IMR-90 (cell line): ENCODE measurements at regions not wholly inside any gene's neighbourhood (a gene's known extent, or its start where the extent isn't known, plus 50 kb on each side); places are given as distances from the start of the nearest gene placed in this dataset.

Experiments used
- ATAC-seq: fragments of 200-7000 bp; cut with Tn5 transposase; 2 replicates; pipeline ENCODE4 v1.9.1; 2020; ENCODE audit warnings: low read depth, mild to moderate bottlenecking, moderate library complexity
- BruUV-seq: library from RNA; stranded (reverse); fragments of 400-500 nt; replicated peaks from 2 replicates; lab custom pipeline; 2021; lab: Mats Ljungman, UMichigan
- CTCF ChIA-PET: fragments of 300-600 bp; formaldehyde crosslinking; extraction: SDS; loops from one replicate; lab custom pipeline; 2021; ENCODE audit warnings: antibody characterized with exemption; lab: Yijun Ruan, JAX
- POLR2A ChIA-PET: fragments of 300-600 bp; sonication (Branson Sonifier 250); formaldehyde crosslinking; loops from one replicate; lab custom pipeline; 2022; ENCODE audit warnings: antibody characterized with exemption; ENCODE audit not compliant: unreplicated experiment; lab: Charles Lee
- DNase-seq: peaks from one replicate; pipeline ENCODE4 v3.0.0; 2013
- H2AFZ ChIP-seq: replicated peaks from 2 replicates; pipeline ENCODE3; 2013; ENCODE audit warnings: low read length, mild to moderate bottlenecking; ENCODE audit not compliant: poor library complexity
- H2AK5ac ChIP-seq: 2 replicates; pipeline ENCODE4 v1.6.1; 2013; ENCODE audit warnings: low read depth, low read length, inconsistent platforms
- H2AK9ac ChIP-seq: replicated peaks from 2 replicates; pipeline ENCODE3; 2013; ENCODE audit warnings: mild to moderate bottlenecking, low read depth, low read length, moderate library complexity; ENCODE audit not compliant: poor library complexity
- H2BK120ac ChIP-seq: 2 replicates; pipeline ENCODE4 v1.6.1; 2013; ENCODE audit warnings: low read depth, low read length, inconsistent platforms
- H2BK15ac ChIP-seq: 3 replicates; pipeline ENCODE4 v1.6.1; 2013; ENCODE audit warnings: low read depth, low read length, inconsistent platforms
- H2BK20ac ChIP-seq: 2 replicates; pipeline ENCODE4 v1.6.1; 2013; ENCODE audit warnings: low read depth, mild to moderate bottlenecking, inconsistent platforms, low read length, moderate library complexity
- H2BK5ac ChIP-seq: 2 replicates; pipeline ENCODE4 v1.6.1; 2013; ENCODE audit warnings: mild to moderate bottlenecking, low read depth, low read length, inconsistent platforms; ENCODE audit not compliant: poor library complexity, severe bottlenecking
- H3K14ac ChIP-seq: replicated peaks from 2 replicates; pipeline ENCODE4 v1.6.1; 2013; ENCODE audit warnings: low read depth, low read length, inconsistent platforms
- H3K18ac ChIP-seq: 2 replicates; pipeline ENCODE4 v1.6.1; 2013; ENCODE audit warnings: low read depth, low read length, control low read depth
- H3K23ac ChIP-seq: 2 replicates; pipeline ENCODE4 v1.6.1; 2013; ENCODE audit warnings: low read depth, low read length, inconsistent platforms
- H3K27ac ChIP-seq: 2 replicates; pipeline ENCODE4 v1.5.1; 2013; ENCODE audit warnings: mild to moderate bottlenecking, control low read depth, low read length; ENCODE audit not compliant: insufficient read depth
- H3K27me3 ChIP-seq: 2 replicates; pipeline ENCODE4 v1.6.1; 2013; ENCODE audit warnings: low read length; ENCODE audit not compliant: control insufficient read depth, insufficient read depth
- H3K36me3 ChIP-seq: 2 replicates; pipeline ENCODE4 v1.6.1; 2013; ENCODE audit warnings: low read length, mixed read lengths; ENCODE audit not compliant: control insufficient read depth, insufficient read depth
- H3K4ac ChIP-seq: 2 replicates; pipeline ENCODE4 v1.6.1; 2013; ENCODE audit warnings: low read depth, low read length, inconsistent platforms
- H3K4me1 ChIP-seq: 2 replicates; pipeline ENCODE4 v1.6.1; 2013; ENCODE audit warnings: low read length, mixed read lengths; ENCODE audit not compliant: control insufficient read depth, insufficient read depth
- H3K4me2 ChIP-seq: 2 replicates; pipeline ENCODE4 v1.6.1; 2013; ENCODE audit warnings: low read depth, mild to moderate bottlenecking, control low read depth, low read length, moderate library complexity
- H3K4me3 ChIP-seq: 2 replicates; pipeline ENCODE4 v1.5.1; 2013; ENCODE audit warnings: low read depth, mild to moderate bottlenecking, control low read depth, low read length, moderate library complexity; ENCODE audit not compliant: insufficient read depth
- H3K56ac ChIP-seq: 2 replicates; pipeline ENCODE4 v1.6.1; 2013; ENCODE audit warnings: low read length, inconsistent platforms; ENCODE audit not compliant: insufficient read depth; ENCODE audit errors: extremely low read depth
- H3K79me1 ChIP-seq, 2 experiments: 2 replicates each; pipeline ENCODE4 v1.6.1; 2013; ENCODE audit warnings: low read length in 2 of 2, inconsistent platforms in 1 of 2, low read depth in 1 of 2
- H3K9ac ChIP-seq: 2 replicates; pipeline ENCODE4 v1.6.1; 2013; ENCODE audit warnings: low read depth, low read length, control low read depth
- H3K9me1 ChIP-seq: 2 replicates; pipeline ENCODE4 v1.6.1; 2013; ENCODE audit warnings: low read length, inconsistent platforms; ENCODE audit not compliant: insufficient read depth
- H3K9me3 ChIP-seq: 2 replicates; pipeline ENCODE4 v1.6.1; 2013; ENCODE audit warnings: low read length; ENCODE audit not compliant: control insufficient read depth, insufficient read depth
- H4K20me1 ChIP-seq: 2 replicates; pipeline ENCODE4 v1.6.1; 2013; ENCODE audit warnings: low read length, inconsistent platforms; ENCODE audit not compliant: insufficient read depth
- H4K5ac ChIP-seq: 2 replicates; pipeline ENCODE4 v1.6.1; 2013; ENCODE audit warnings: mild to moderate bottlenecking, low read depth, low read length, control low read depth
- H4K8ac ChIP-seq, 2 experiments: 2 replicates each; pipeline ENCODE4 v1.6.1; 2013; ENCODE audit warnings: low read depth in 2 of 2, low read length in 2 of 2, control low read depth in 1 of 2, inconsistent platforms in 1 of 2
- H4K91ac ChIP-seq: 2 replicates; pipeline ENCODE4 v1.6.1; 2013; ENCODE audit warnings: low read depth, low read length, inconsistent platforms; ENCODE audit not compliant: insufficient read depth
- BHLHE40 ChIP-seq: fragments of 150-350 bp; IDR thresholded peaks from 2 replicates; pipeline ENCODE4 v1.6.1; 2016; ENCODE audit warnings: mild to moderate bottlenecking, low read depth, low read length
- CEBPB ChIP-seq: IDR thresholded peaks from 2 replicates; pipeline ENCODE4 v1.6.1; 2012; ENCODE audit warnings: low read depth, low read length, improper control_type of control experiment
- CHD1 ChIP-seq: IDR thresholded peaks from 2 replicates; pipeline ENCODE4 v1.6.1; 2012; ENCODE audit warnings: low read depth, low read length, improper control_type of control experiment
- CTCF ChIP-seq: conservative IDR thresholded peaks from 2 replicates; pipeline ENCODE4 v1.5.1; 2012; ENCODE audit warnings: mild to moderate bottlenecking, low read depth, low read length, improper control_type of control experiment
- ELK1 ChIP-seq: fragments of 150-350 bp; IDR thresholded peaks from 2 replicates; pipeline ENCODE4 v1.6.1; 2016; ENCODE audit warnings: low read depth, mild to moderate bottlenecking, low read length, moderate library complexity, borderline replicate concordance
- FOS ChIP-seq: fragments of 150-350 bp; IDR thresholded peaks from 2 replicates; pipeline ENCODE4 v1.6.1; 2016; ENCODE audit warnings: low read depth, low read length
- MAFK ChIP-seq: IDR thresholded peaks from 2 replicates; pipeline ENCODE4 v1.6.1; 2012; ENCODE audit warnings: low read depth, low read length, improper control_type of control experiment
- MAZ ChIP-seq: IDR thresholded peaks from 2 replicates; pipeline ENCODE4 v1.6.1; 2012; ENCODE audit warnings: low read depth, mild to moderate bottlenecking, low read length, improper control_type of control experiment, moderate library complexity, borderline replicate concordance
- MXI1 ChIP-seq: IDR thresholded peaks from 2 replicates; pipeline ENCODE4 v1.6.1; 2012; ENCODE audit warnings: low read depth, mild to moderate bottlenecking, low read length, moderate library complexity, borderline replicate concordance
- NFE2L2 ChIP-seq: fragments of 150-350 bp; IDR thresholded peaks from 2 replicates; pipeline ENCODE4 v1.6.1; 2016; ENCODE audit warnings: low read depth, mild to moderate bottlenecking, low read length
- POLR2A ChIP-seq: IDR thresholded peaks from 2 replicates; pipeline ENCODE4 v1.6.1; 2012; ENCODE audit warnings: mild to moderate bottlenecking, low read depth, low read length
- RAD21 ChIP-seq: IDR thresholded peaks from 2 replicates; pipeline ENCODE4 v1.6.1; 2012; ENCODE audit warnings: low read length, improper control_type of control experiment
- RCOR1 ChIP-seq: IDR thresholded peaks from 2 replicates; pipeline ENCODE4 v1.6.1; 2012; ENCODE audit warnings: mild to moderate bottlenecking, low read length, improper control_type of control experiment; ENCODE audit not compliant: insufficient replicate concordance
- RFX5 ChIP-seq: IDR thresholded peaks from 2 replicates; pipeline ENCODE4 v1.8.0; 2012; ENCODE audit warnings: low read depth, mild to moderate bottlenecking, low read length, moderate library complexity
- SMC3 ChIP-seq: fragments of 150-350 bp; IDR thresholded peaks from 2 replicates; pipeline ENCODE4 v1.6.1; 2016; ENCODE audit warnings: low read depth, mild to moderate bottlenecking, antibody characterized with exemption, low read length, moderate library complexity
- USF2 ChIP-seq: fragments of 150-350 bp; IDR thresholded peaks from 2 replicates; pipeline ENCODE4 v1.6.1; 2017; ENCODE audit warnings: mild to moderate bottlenecking, antibody characterized with exemption, low read length, low read depth
- WGBS, 2 experiments: methylation state at CpG; one replicate each; pipeline versions ENCODE4 v1.1.5 to v1.1.7; 2013; ENCODE audit warnings: missing lambda C conversion rate in 2 of 2; ENCODE audit not compliant: insufficient read length in 1 of 2; ENCODE audit errors: extremely low coverage in 2 of 2; 5-methylcytosine and 5-hydroxymethylcytosine counted together
- dilution Hi-C: fragments of 300-500 bp; cut with HindIII; formaldehyde crosslinking; loops from one replicate; pipeline ENCODE4 v1.14.3; 2018; ENCODE audit warnings: low sequenced_read_pairs; ENCODE audit not compliant: unreplicated experiment
- in situ Hi-C: fragments of 300-500 bp; cut with MboI; formaldehyde crosslinking; loops from 3 replicates; pipeline ENCODE4 v1.14.3; 2019; ENCODE audit warnings: low sequenced_read_pairs, inconsistent platforms, mixed read lengths
- intact Hi-C: fragments of 100-400 bp; cut with micrococcal nuclease; formaldehyde crosslinking; loops from 2 replicates; pipeline ENCODE4 v1.10.0; 2022

- TF ChIP-seq CTCF: no peak
- no peak for TF ChIP-seq BHLHE40
- no peak for TF ChIP-seq CHD1
- no peak for TF ChIP-seq POLR2A
- TF ChIP-seq ELK1: no peak
- TF ChIP-seq RCOR1: no peak
- TF ChIP-seq RAD21: no peak
- TF ChIP-seq MAZ: no peak
- no peak for TF ChIP-seq SMC3
- TF ChIP-seq MXI1: no peak
- TF ChIP-seq MAFK: no peak
- no peak for TF ChIP-seq CEBPB
- TF ChIP-seq RFX5: no peak
- no peak for TF ChIP-seq NFE2L2
- TF ChIP-seq USF2: no peak
- no peak for TF ChIP-seq FOS
- Histone ChIP-seq H2AK9ac (no peak overlapping the region), H2AK5ac (no peak overlapping the region), H3K9ac (no peak overlapping the region), H3K4ac (no peak overlapping the region), H4K20me1 (no peaks in the 10 kb centered on the region), H3K9me3 (peaks cover 2% of the 10 kb centered on the region; the same call in 1 of the 2 replicates), H3K36me3 (no peaks in the 10 kb centered on the region), H3K56ac (no peak overlapping the region), H4K5ac (no peak overlapping the region), H3K14ac (no peak overlapping the region), H2AFZ (no peak overlapping the region), H3K18ac (no peak overlapping the region), H2BK5ac (no peak overlapping the region), H3K23ac (no peak overlapping the region), H3K4me2 (no peak overlapping the region), H2BK20ac (no peak overlapping the region), H2BK120ac (no peak overlapping the region), H4K8ac (no peak overlapping the region), H3K27ac (no peak overlapping the region), H3K4me1 (no peaks in the 10 kb centered on the region), H3K79me1 (no peaks in the 10 kb centered on the region), H2BK15ac (no peak overlapping the region), H3K27me3 (no peaks in the 10 kb centered on the region), H4K91ac (no peak overlapping the region), H3K4me3 (no peak overlapping the region), H3K9me1 (no peaks in the 10 kb centered on the region)
- intact Hi-C loops: no loop called here
- ATAC-seq (no peak), DNase-seq (no peak)
- dilution Hi-C loops: no loop called here
- no TSS peak for BruUV-seq
- WGBS, 2 experiments: no CpG with 5 or more reads among the region's 4 CpGs
- CTCF ChIA-PET: no interaction called here
- POLR2A ChIA-PET: no interaction called here
- in situ Hi-C loops: no loop called here
These were observed 123.0 kb downstream of the AREG start for GRCh38 chr4:74567981-74568380.
